Adipocyte (in vitro differentiated cells): ENCODE measurements at regions not wholly inside any gene's neighbourhood (a gene's known extent, or its start where the extent isn't known, plus 50 kb on each side); places are given as distances from the start of the nearest gene placed in this dataset.

Experiments used
- DNase-seq: peaks from one replicate; pipeline ENCODE4 v3.0.0-alpha.2; 2015; ENCODE audit warnings: low read depth
- H3K27me3 ChIP-seq: replicated peaks from 2 replicates; pipeline ENCODE4 v1.7.0; 2013; ENCODE audit warnings: mild to moderate bottlenecking, low read length, moderate library complexity; ENCODE audit not compliant: control insufficient read depth, insufficient read depth
- H3K36me3 ChIP-seq: 2 replicates; pipeline ENCODE4 v1.7.0; 2013; ENCODE audit warnings: low read length, mild to moderate bottlenecking, moderate library complexity; ENCODE audit not compliant: control insufficient read depth, insufficient read depth, severe bottlenecking
- H3K4me1 ChIP-seq: 2 replicates; pipeline ENCODE4 v1.7.0; 2013; ENCODE audit warnings: mild to moderate bottlenecking, low read length, moderate library complexity; ENCODE audit not compliant: control insufficient read depth, insufficient read depth
- H3K4me3 ChIP-seq: 2 replicates; pipeline ENCODE4 v1.7.0; 2013; ENCODE audit warnings: mild to moderate bottlenecking, low read length, moderate library complexity
- H3K9ac ChIP-seq: 2 replicates; pipeline ENCODE4 v1.7.0; 2013; ENCODE audit warnings: mild to moderate bottlenecking, low read length, moderate library complexity
- H3K9me3 ChIP-seq: 2 replicates; pipeline ENCODE4 v1.7.0; 2013; ENCODE audit warnings: mild to moderate bottlenecking, low read length, moderate library complexity; ENCODE audit not compliant: control insufficient read depth

DNA sequence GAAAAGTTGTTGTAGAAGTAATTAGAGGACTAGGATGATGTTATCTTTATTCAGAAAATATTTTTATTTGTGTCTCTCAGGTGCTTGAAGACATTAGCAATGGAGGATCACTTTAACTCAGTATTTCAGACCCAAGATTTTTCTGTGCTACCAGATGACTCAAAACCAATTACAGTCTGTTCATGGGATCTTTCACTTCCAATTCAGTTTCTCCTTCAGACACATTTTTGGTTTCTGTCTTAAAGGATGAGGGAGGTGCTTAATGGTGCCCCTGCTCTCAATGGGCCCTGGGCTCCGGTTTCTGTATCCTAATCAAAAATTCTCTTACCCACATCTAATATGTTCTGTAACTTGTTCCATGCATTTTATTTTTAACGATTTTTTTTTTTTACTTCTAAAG lies 53.7 kb upstream of the HDAC4 start:
- peaks cover 29% of the 10 kb centered on the region for H3K27me3 ChIP-seq
- no peak for DNase-seq
- H3K9ac ChIP-seq = no peak overlapping the region
- no peak overlapping the region for H3K4me3 ChIP-seq
- no peaks in the 10 kb centered on the region for H3K36me3 ChIP-seq
- no peaks in the 10 kb centered on the region for H3K4me1 ChIP-seq
- H3K9me3 ChIP-seq = peaks cover 43% of the 10 kb centered on the region
